Neural progenitor cell (in vitro differentiated cells): ENCODE measurements at regions not wholly inside any gene's neighbourhood (a gene's known extent, or its start where the extent isn't known, plus 50 kb on each side); places are given as distances from the start of the nearest gene placed in this dataset.

ENCODE experiments used
- CTCF ChIP-seq: fragments of 200-600 bp; sonication (generic); IDR thresholded peaks from 2 replicates; pipeline ENCODE4 v1.5.1; 2017; ENCODE audit warnings: antibody characterized with exemption, mild to moderate bottlenecking
- EZH2 ChIP-seq: fragments of 200-600 bp; sonication (generic); IDR thresholded peaks from 2 replicates; pipeline ENCODE4 v1.6.1; 2017; ENCODE audit warnings: antibody characterized with exemption, mild to moderate bottlenecking, moderate library complexity
- EZH2phosphoT487 ChIP-seq: fragments of 200-600 bp; sonication (generic); IDR thresholded peaks from 2 replicates; pipeline ENCODE4 v1.6.1; 2017; ENCODE audit warnings: antibody characterized with exemption

DNA sequence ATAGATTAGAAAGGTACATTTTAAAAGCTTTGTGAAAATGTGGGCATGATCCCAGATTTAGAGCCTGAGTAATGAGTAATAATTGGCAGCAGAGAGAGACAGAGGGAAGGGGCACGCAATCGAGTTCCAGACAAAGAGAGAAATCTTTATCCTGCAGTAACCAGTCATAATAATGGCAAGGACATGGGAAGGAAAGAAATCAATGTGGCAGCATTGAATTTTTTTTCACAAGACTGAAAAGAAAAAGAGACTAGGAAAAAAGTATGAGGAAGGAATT is 790.8 kb upstream of the SOX9 start:
- TF ChIP-seq CTCF (no peak), EZH2 (no peak), EZH2phosphoT487 (no peak)
